Chondrocyte (in vitro differentiated cells): ENCODE measurements at regions not wholly inside any gene's neighbourhood (a gene's known extent, or its start where the extent isn't known, plus 50 kb on each side); places are given as distances from the start of the nearest gene placed in this dataset.

ENCODE experiments used
- DNase-seq: peaks from one replicate; pipeline ENCODE4 v3.0.0; 2021; ENCODE audit warnings: mixed read lengths, low spot score
- H3K27ac Mint-ChIP-seq: one replicate; pipeline ENCODE4 v1.8.0; 2021; ENCODE audit warnings: mild to moderate bottlenecking, moderate library complexity, mixed read lengths; ENCODE audit not compliant: unreplicated experiment
- H3K27me3 Mint-ChIP-seq: 2 replicates; pipeline ENCODE4 v1.8.0; 2021; ENCODE audit warnings: low read depth, mixed read lengths
- H3K36me3 Mint-ChIP-seq: 2 replicates; pipeline ENCODE4 v1.8.0; 2021; ENCODE audit warnings: low read depth, mixed read lengths
- H3K4me1 Mint-ChIP-seq: 2 replicates; pipeline ENCODE4 v1.8.0; 2021; ENCODE audit warnings: low read depth, mild to moderate bottlenecking, mixed read lengths
- H3K4me3 Mint-ChIP-seq: one replicate; pipeline ENCODE4 v1.8.0; 2021; ENCODE audit warnings: mild to moderate bottlenecking, moderate library complexity, mixed read lengths; ENCODE audit not compliant: unreplicated experiment
- H3K9me3 Mint-ChIP-seq: 2 replicates; pipeline ENCODE4 v1.8.0; 2021; ENCODE audit warnings: low read depth, mixed read lengths
- TF ChIP-seq, protein P1 (sequence below): fragments of 200-600 bp; sonication (generic); IDR thresholded peaks from 2 replicates; pipeline ENCODE4 v1.5.0; 2021; ENCODE audit warnings: antibody characterized with exemption, mild to moderate bottlenecking, moderate library complexity

DNA sequence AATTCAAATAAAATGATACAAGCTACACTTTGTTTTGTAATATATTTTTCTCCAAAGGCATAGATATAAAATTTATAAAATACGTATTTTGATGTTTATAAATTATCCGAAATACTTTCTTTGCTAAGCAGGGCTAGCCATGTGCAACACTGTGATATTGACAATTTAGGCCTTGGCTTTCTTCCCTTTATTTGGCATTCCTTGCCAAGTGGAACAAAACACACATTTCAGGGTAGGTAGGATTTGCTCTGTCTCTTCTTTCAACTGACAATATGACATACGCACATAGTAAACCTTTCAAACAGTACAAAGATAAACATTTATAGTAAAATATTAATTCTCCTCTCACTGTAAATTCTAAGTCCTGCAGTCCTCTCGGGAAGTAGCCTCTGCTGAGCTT, 103.3 kb upstream of the POT1 start:
- Mint-ChIP-seq H3K4me3 (no peak overlapping the region), H3K9me3 (no peaks in the 10 kb centered on the region), H3K36me3 (no peaks in the 10 kb centered on the region), H3K4me1 (no peaks in the 10 kb centered on the region), H3K27me3 (no peaks in the 10 kb centered on the region), H3K27ac (no peak overlapping the region)
- TF ChIP-seq, protein P1, sequence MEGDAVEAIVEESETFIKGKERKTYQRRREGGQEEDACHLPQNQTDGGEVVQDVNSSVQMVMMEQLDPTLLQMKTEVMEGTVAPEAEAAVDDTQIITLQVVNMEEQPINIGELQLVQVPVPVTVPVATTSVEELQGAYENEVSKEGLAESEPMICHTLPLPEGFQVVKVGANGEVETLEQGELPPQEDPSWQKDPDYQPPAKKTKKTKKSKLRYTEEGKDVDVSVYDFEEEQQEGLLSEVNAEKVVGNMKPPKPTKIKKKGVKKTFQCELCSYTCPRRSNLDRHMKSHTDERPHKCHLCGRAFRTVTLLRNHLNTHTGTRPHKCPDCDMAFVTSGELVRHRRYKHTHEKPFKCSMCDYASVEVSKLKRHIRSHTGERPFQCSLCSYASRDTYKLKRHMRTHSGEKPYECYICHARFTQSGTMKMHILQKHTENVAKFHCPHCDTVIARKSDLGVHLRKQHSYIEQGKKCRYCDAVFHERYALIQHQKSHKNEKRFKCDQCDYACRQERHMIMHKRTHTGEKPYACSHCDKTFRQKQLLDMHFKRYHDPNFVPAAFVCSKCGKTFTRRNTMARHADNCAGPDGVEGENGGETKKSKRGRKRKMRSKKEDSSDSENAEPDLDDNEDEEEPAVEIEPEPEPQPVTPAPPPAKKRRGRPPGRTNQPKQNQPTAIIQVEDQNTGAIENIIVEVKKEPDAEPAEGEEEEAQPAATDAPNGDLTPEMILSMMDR = no peak
- no peak for DNase-seq

DNA sequence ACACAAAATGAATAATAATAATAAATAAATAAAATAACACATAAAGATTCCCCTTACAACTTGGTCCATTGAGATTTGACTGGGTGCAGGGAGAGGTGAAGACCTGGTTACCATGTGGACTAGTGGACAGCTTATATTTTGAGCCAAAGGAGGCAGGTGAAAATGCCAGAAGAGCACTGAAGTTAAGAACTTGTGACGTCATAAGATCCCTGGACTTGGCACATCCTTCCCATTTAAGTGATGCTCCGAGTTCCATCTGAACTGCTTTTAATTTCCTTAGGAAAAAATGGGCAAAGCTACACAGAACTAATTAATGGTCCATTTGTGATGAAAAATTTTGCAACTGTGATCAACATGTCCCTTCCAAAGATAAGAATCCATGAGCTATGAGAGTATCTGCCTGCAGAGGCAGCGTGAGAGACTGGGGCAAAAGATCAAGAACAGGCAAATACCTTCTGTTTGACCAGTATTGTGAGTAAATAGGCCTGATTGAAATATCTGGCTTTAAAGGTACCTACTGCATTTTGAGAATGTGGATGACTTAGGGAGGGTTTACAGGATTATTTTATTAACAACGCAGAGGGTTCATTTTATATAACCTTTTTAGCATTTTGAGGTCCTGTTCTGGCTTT, 101.2 kb upstream of the POT1 start:
- no peak for DNase-seq
- H3K27ac Mint-ChIP-seq = no peak overlapping the region

DNA sequence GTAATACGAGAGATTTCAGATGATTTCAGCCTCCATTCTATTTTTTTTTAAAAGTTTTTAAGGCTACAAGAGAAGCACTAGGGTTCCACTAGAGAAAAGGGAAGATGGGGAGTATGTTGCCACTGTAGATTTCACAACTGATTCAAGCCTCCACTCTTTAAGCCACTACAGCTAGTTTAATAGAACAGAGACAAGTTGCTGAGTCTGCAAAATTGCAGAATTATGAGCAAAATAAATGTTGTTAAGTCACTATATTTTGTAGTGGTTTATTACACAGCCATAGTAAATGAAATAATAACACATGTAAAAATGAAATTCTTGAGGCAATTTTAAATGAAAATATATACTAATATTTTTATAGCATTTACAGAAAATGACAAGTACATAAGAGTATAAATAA, 96.0 kb upstream of the POT1 start:
- no peak for DNase-seq
- H3K4me1 Mint-ChIP-seq = no peaks in the 10 kb centered on the region
- H3K4me3 Mint-ChIP-seq = no peak overlapping the region
- peaks cover 1% of the 10 kb centered on the region for H3K27me3 Mint-ChIP-seq
- no peak overlapping the region for H3K27ac Mint-ChIP-seq
- H3K9me3 Mint-ChIP-seq = peaks cover 5% of the 10 kb centered on the region
- H3K36me3 Mint-ChIP-seq = no peaks in the 10 kb centered on the region
- TF ChIP-seq, protein P1 = no peak

More for the DNA sequence above, 101.2 kb upstream of the POT1 start:
- no peaks in the 10 kb centered on the region for H3K9me3 Mint-ChIP-seq
- TF ChIP-seq, protein P1 = no peak
- no peaks in the 10 kb centered on the region for H3K27me3 Mint-ChIP-seq
- H3K36me3 Mint-ChIP-seq = no peaks in the 10 kb centered on the region
- no peak overlapping the region for H3K4me3 Mint-ChIP-seq
- no peaks in the 10 kb centered on the region for H3K4me1 Mint-ChIP-seq

DNA sequence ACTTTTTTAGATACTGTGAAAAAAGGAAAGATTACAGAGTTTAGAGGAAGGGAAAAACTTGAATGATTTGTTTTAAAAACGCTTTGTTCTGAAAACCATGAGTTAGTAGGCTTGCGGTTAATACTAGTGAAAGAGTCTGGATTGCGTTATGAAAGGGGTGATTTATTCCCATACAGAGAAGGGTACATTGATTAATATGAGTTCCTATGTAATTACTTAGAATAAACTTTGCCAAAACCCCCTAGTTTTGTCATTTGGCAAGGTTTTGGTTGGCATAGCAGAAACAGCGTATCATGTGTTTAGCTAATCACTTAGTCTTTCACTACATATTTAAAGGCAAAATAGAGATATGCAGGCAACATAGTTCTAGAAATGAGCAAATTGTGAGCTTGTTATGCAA, 91.2 kb upstream of the POT1 start:
- H3K4me1 Mint-ChIP-seq = no peaks in the 10 kb centered on the region
- H3K4me3 Mint-ChIP-seq = no peak overlapping the region

DNA sequence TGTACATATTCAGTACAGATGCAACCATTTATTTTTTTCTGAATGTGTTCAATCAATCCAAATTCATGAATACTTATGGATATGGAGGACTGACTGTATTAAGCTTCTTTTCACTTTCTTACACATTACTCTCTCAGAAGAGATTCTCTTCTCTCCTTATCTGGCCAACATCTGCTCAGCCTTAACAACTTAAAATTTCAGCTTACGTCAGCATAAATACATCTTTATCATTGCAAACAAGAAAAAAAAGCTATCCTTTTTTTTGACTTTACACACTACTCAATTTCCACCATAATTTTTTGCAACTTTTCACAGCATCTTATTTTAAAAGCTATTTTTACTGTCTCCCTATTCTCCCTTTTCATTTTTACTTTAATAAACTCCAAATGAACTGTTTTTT, 80.9 kb upstream of the POT1 start:
- no peak for DNase-seq
- no peaks in the 10 kb centered on the region for H3K4me1 Mint-ChIP-seq
- no peaks in the 10 kb centered on the region for H3K9me3 Mint-ChIP-seq
- peaks cover 7% of the 10 kb centered on the region for H3K27me3 Mint-ChIP-seq
- no peak overlapping the region for H3K4me3 Mint-ChIP-seq
- no peaks in the 10 kb centered on the region for H3K36me3 Mint-ChIP-seq
- H3K27ac Mint-ChIP-seq = no peak overlapping the region
- TF ChIP-seq, protein P1 = no peak

More for the DNA sequence above, 91.2 kb upstream of the POT1 start:
- H3K9me3 Mint-ChIP-seq = peaks cover 5% of the 10 kb centered on the region
- H3K27me3 Mint-ChIP-seq = peaks cover 11% of the 10 kb centered on the region
- H3K27ac Mint-ChIP-seq = no peak overlapping the region
- no peak for DNase-seq
- TF ChIP-seq, protein P1 = no peak
- H3K36me3 Mint-ChIP-seq = no peaks in the 10 kb centered on the region
